ENCODE measurements at regions not wholly inside any gene's neighbourhood (a gene's known extent, or its start where the extent isn't known, plus 50 kb on each side); places are given as distances from the start of the nearest gene placed in this dataset.
"Not testable (repeated sequence)": the region's sequence is repeated elsewhere in the genome, so short reads cannot be mapped to it uniquely, and the experiment has no call there.

- no peak for DNase-seq (ENCODE audit: low spot score)
Observed at GRCh38 chr3:643376-643775, 446.8 kb downstream of the CHL1 start.

GRCh38 chr3:655824-656223 lies 437.0 kb upstream of the CNTN6 start:
- DNase-seq (ENCODE audit: low spot score) = no peak

- DNase-seq (ENCODE audit: low spot score) = no peak
Observed at GRCh38 chr3:661356-661755, 431.5 kb upstream of the CNTN6 start.

GRCh38 chr3:674116-674515 lies 418.7 kb upstream of the CNTN6 start:
- no peak for DNase-seq (ENCODE audit: low spot score)

- no peak for DNase-seq (ENCODE audit: low spot score)
Observed at GRCh38 chr3:675846-676245, 417.0 kb upstream of the CNTN6 start.

- no peak for DNase-seq (ENCODE audit: low spot score)
Observed at GRCh38 chr3:683770-684169, 409.1 kb upstream of the CNTN6 start.

GRCh38 chr3:690770-691169 lies 402.1 kb upstream of the CNTN6 start:
- no peak for DNase-seq (ENCODE audit: low spot score)

GRCh38 chr3:700514-700913 lies 392.3 kb upstream of the CNTN6 start:
- no peak for DNase-seq (ENCODE audit: low spot score)

GRCh38 chr3:707041-707440 lies 385.8 kb upstream of the CNTN6 start:
- no peak for DNase-seq (ENCODE audit: low spot score)

- DNase-seq (ENCODE audit: low spot score) = no peak
Observed at GRCh38 chr3:713006-713621, 379.7 kb upstream of the CNTN6 start.

GRCh38 chr3:713947-714620 lies 378.7 kb upstream of the CNTN6 start:
- no peak for DNase-seq (ENCODE audit: low spot score)

- DNase-seq (ENCODE audit: low spot score) = no peak
Observed at GRCh38 chr3:721086-721485, 371.7 kb upstream of the CNTN6 start.

GRCh38 chr3:732326-732928 lies 360.4 kb upstream of the CNTN6 start:
- no peak for DNase-seq (ENCODE audit: low spot score)

GRCh38 chr3:733313-733712 lies 359.5 kb upstream of the CNTN6 start:
- no peak for DNase-seq (ENCODE audit: low spot score)

GRCh38 chr3:757711-758110 lies 335.1 kb upstream of the CNTN6 start:
- no peak for DNase-seq (ENCODE audit: low spot score)

GRCh38 chr3:759106-759505 lies 333.7 kb upstream of the CNTN6 start:
- DNase-seq (ENCODE audit: low spot score) = no peak

GRCh38 chr3:773433-773832 lies 319.4 kb upstream of the CNTN6 start:
- not testable (repeated sequence) for DNase-seq (ENCODE audit: low spot score)

- DNase-seq (ENCODE audit: low spot score) = no peak
Observed at GRCh38 chr3:775178-775880, 317.5 kb upstream of the CNTN6 start.

- DNase-seq (ENCODE audit: low spot score) = no peak
Observed at GRCh38 chr3:780505-780904, 312.3 kb upstream of the CNTN6 start.

- no peak for DNase-seq (ENCODE audit: low spot score)
Observed at GRCh38 chr3:791442-791841, 301.4 kb upstream of the CNTN6 start.

GRCh38 chr3:792630-793029 lies 300.2 kb upstream of the CNTN6 start:
- DNase-seq (ENCODE audit: low spot score) = peak; percentile 76

- no peak for DNase-seq (ENCODE audit: low spot score)
Observed at GRCh38 chr3:804211-804610, 288.6 kb upstream of the CNTN6 start.

- DNase-seq (ENCODE audit: low spot score) = no peak
Observed at GRCh38 chr3:805326-805725, 287.5 kb upstream of the CNTN6 start.

Measured in SK-N-DZ (cell line).